Glutamatergic neuron (in vitro differentiated cells): ENCODE measurements at regions not wholly inside any gene's neighbourhood (a gene's known extent, or its start where the extent isn't known, plus 50 kb on each side); places are given as distances from the start of the nearest gene placed in this dataset.
"Not testable (repeated sequence)": the region's sequence is repeated elsewhere in the genome, so short reads cannot be mapped to it uniquely, and the experiment has no call there.

Experiments
- DNase-seq: peaks from one replicate; pipeline ENCODE4 v3.0.0; 2022
- H3K27ac Mint-ChIP-seq: one replicate; pipeline ENCODE4 v1.8.0; 2020; ENCODE audit warnings: mild to moderate bottlenecking, mixed read lengths, inconsistent platforms; ENCODE audit not compliant: unreplicated experiment
- H3K27me3 Mint-ChIP-seq: one replicate; pipeline ENCODE4 v1.8.0; 2020; ENCODE audit warnings: mild to moderate bottlenecking, moderate library complexity, mixed read lengths, inconsistent platforms; ENCODE audit not compliant: unreplicated experiment
- H3K36me3 Mint-ChIP-seq: one replicate; pipeline ENCODE4 v1.8.0; 2020; ENCODE audit warnings: mild to moderate bottlenecking, mixed read lengths, inconsistent platforms; ENCODE audit not compliant: unreplicated experiment
- H3K4me1 Mint-ChIP-seq: one replicate; pipeline ENCODE4 v1.8.0; 2020; ENCODE audit warnings: mild to moderate bottlenecking, low read depth, mixed read lengths, inconsistent platforms; ENCODE audit not compliant: unreplicated experiment
- H3K4me3 Mint-ChIP-seq: one replicate; pipeline ENCODE4 v1.8.0; 2020; ENCODE audit warnings: mild to moderate bottlenecking, mixed read lengths, inconsistent platforms; ENCODE audit not compliant: unreplicated experiment
- H3K9me3 Mint-ChIP-seq: one replicate; pipeline ENCODE4 v1.8.0; 2020; ENCODE audit warnings: mild to moderate bottlenecking, moderate library complexity, mixed read lengths, inconsistent platforms; ENCODE audit not compliant: unreplicated experiment
- TF ChIP-seq, protein P1 (sequence below): fragments of 200-600 bp; sonication (generic); IDR thresholded peaks from one replicate; pipeline ENCODE4 v1.5.0; 2021; ENCODE audit not compliant: partially characterized antibody, unreplicated experiment

DNA sequence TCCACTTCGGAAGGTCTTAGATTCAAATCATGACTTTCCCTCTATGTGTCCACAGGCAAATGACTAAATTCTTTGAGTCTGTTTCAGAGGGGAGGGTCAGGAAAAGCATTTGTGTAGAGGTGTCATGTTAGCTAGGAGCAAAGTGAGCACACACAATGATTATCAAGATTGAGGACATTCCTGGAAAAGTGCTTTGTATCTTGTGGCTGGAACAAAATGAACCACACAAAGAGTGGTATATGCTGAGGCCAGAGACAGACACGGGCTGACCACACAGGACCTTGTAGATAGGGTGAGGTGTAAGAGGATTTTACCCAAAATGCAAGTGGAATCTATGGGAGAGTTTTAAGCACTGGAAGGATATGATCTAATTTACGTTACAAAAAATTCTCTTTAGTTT lies 245.3 kb upstream of the NMUR2 start:
- no peaks in the 10 kb centered on the region for H3K4me1 Mint-ChIP-seq
- no peak overlapping the region for H3K4me3 Mint-ChIP-seq
- no peak overlapping the region for H3K27ac Mint-ChIP-seq
- no peaks in the 10 kb centered on the region for H3K27me3 Mint-ChIP-seq
- H3K9me3 Mint-ChIP-seq = no peaks in the 10 kb centered on the region
- no peak for DNase-seq
- H3K36me3 Mint-ChIP-seq = no peaks in the 10 kb centered on the region
- TF ChIP-seq, protein P1, sequence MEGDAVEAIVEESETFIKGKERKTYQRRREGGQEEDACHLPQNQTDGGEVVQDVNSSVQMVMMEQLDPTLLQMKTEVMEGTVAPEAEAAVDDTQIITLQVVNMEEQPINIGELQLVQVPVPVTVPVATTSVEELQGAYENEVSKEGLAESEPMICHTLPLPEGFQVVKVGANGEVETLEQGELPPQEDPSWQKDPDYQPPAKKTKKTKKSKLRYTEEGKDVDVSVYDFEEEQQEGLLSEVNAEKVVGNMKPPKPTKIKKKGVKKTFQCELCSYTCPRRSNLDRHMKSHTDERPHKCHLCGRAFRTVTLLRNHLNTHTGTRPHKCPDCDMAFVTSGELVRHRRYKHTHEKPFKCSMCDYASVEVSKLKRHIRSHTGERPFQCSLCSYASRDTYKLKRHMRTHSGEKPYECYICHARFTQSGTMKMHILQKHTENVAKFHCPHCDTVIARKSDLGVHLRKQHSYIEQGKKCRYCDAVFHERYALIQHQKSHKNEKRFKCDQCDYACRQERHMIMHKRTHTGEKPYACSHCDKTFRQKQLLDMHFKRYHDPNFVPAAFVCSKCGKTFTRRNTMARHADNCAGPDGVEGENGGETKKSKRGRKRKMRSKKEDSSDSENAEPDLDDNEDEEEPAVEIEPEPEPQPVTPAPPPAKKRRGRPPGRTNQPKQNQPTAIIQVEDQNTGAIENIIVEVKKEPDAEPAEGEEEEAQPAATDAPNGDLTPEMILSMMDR = no peak

DNA sequence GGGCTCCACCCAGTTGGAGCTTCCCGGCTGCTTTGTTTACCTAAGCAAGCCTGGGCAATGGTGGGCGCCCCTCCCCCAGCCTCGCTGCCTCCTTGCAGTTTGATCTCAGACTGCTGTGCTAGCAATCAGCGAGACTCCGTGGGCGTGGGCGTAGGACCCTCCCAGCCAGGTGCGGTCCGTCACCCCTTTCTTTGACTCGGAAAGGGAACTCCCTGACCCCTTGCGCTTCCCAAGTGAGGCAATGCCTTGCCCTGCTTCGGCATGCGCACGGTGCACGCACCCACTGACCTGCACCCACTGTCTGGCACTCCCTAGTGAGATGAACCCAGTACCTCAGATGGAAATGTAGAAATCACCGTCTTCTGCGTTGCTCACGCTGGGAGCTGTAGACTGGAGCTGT lies 254.4 kb upstream of the NMUR2 start:
- not testable (repeated sequence) for H3K4me1 Mint-ChIP-seq, H3K27ac Mint-ChIP-seq, H3K4me3 Mint-ChIP-seq, DNase-seq, H3K9me3 Mint-ChIP-seq, H3K27me3 Mint-ChIP-seq, H3K36me3 Mint-ChIP-seq

GRCh38 chr5:152673601-152674000 lies 268.5 kb upstream of the NMUR2 start:
- TF ChIP-seq, protein P1 = no peak
- Mint-ChIP-seq H3K27me3 (peaks cover 1% of the 10 kb centered on the region), H3K36me3 (no peaks in the 10 kb centered on the region), H3K4me3 (no peak overlapping the region), H3K27ac (no peak overlapping the region), H3K4me1 (peaks cover 3% of the 10 kb centered on the region), H3K9me3 (no peaks in the 10 kb centered on the region)
- no peak for DNase-seq

GRCh38 chr5:152674403-152674802 lies 269.3 kb upstream of the NMUR2 start:
- DNase-seq = no peak
- TF ChIP-seq, protein P1 = no peak
- Mint-ChIP-seq H3K27me3 (peaks cover 1% of the 10 kb centered on the region), H3K4me3 (no peak overlapping the region), H3K4me1 (peaks cover 3% of the 10 kb centered on the region), H3K9me3 (no peaks in the 10 kb centered on the region), H3K27ac (no peak overlapping the region), H3K36me3 (no peaks in the 10 kb centered on the region)

DNA sequence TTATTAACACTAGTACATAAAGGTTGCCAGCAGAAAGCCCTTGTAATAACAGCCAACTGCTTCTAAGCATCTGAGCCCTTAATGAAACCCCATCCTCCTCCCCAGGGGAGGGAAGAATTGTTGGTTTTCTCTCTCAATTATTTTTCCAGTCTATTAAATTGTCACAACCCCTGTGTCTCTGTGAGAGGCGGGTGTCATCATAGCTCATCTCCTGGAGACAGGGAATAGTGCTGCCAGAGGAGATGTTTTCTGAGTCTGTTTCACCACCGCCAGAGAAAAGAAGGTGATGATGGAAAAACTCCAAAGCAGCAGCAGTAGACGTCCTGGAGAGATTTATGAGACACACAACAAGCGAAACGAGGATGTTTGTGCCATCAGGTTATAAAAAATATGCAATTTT lies 271.1 kb upstream of the NMUR2 start:
- Mint-ChIP-seq H3K27me3 (no peaks in the 10 kb centered on the region), H3K4me1 (peaks cover 3% of the 10 kb centered on the region), H3K4me3 (no peak overlapping the region), H3K27ac (no peak overlapping the region), H3K9me3 (no peaks in the 10 kb centered on the region), H3K36me3 (no peaks in the 10 kb centered on the region)
- DNase-seq = no peak
- TF ChIP-seq, protein P1 = no peak

DNA sequence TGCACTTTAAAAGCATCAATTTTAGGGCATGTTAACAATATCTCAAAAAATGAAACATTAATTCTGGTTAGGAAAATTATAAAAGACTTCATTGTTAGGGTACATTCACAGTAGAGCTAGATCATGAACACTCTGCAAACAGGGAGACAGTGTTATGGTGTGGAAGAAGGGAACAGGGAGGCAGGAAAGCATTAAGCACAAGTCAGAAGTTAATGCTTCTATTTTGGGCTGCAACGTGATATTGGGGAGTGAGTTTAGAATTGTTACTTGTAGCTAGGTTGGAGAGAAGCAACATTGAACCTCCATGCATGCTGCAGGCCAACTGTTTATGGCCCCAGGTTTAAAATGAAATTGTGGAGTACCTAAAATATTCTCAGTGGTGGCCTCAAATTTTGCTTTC lies 278.1 kb upstream of the NMUR2 start:
- TF ChIP-seq, protein P1 = no peak
- DNase-seq = no peak
- Mint-ChIP-seq H3K4me1 (no peaks in the 10 kb centered on the region), H3K4me3 (no peak overlapping the region), H3K9me3 (peaks cover 2% of the 10 kb centered on the region), H3K27me3 (no peaks in the 10 kb centered on the region), H3K36me3 (peaks cover 12% of the 10 kb centered on the region), H3K27ac (no peak overlapping the region)
